PC-3 (cell line): ENCODE measurements at regions not wholly inside any gene's neighbourhood (a gene's known extent, or its start where the extent isn't known, plus 50 kb on each side); places are given as distances from the start of the nearest gene placed in this dataset.

Experiments
- CTCF ChIP-seq: fragments of 300-600 bp; sonication (generic); conservative IDR thresholded peaks from 2 replicates; pipeline ENCODE4 v1.5.1; 2017; ENCODE audit warnings: antibody characterized with exemption, low read depth, mild to moderate bottlenecking, low read length
- EZH2 ChIP-seq: fragments of 300-600 bp; sonication (generic); IDR thresholded peaks from one replicate; pipeline ENCODE4 v1.6.1; 2017; ENCODE audit warnings: antibody characterized with exemption, mild to moderate bottlenecking, low read length; ENCODE audit not compliant: unreplicated experiment
- EZH2phosphoT487 ChIP-seq: fragments of 300-600 bp; sonication (generic); IDR thresholded peaks from 2 replicates; pipeline ENCODE4 v1.6.1; 2018; ENCODE audit warnings: mild to moderate bottlenecking, antibody characterized with exemption, low read length, borderline replicate concordance

- no peak for TF ChIP-seq CTCF
- no peak for TF ChIP-seq EZH2
- no peak for TF ChIP-seq EZH2phosphoT487
Observed at GRCh38 chr13:44107357-44108121, 227.8 kb downstream of the LACC1 start.
